ENCODE measurements at regions not wholly inside any gene's neighbourhood (a gene's known extent, or its start where the extent isn't known, plus 50 kb on each side); places are given as distances from the start of the nearest gene placed in this dataset.
"Not testable (repeated sequence)": the region's sequence is repeated elsewhere in the genome, so short reads cannot be mapped to it uniquely, and the experiment has no call there.

DNA sequence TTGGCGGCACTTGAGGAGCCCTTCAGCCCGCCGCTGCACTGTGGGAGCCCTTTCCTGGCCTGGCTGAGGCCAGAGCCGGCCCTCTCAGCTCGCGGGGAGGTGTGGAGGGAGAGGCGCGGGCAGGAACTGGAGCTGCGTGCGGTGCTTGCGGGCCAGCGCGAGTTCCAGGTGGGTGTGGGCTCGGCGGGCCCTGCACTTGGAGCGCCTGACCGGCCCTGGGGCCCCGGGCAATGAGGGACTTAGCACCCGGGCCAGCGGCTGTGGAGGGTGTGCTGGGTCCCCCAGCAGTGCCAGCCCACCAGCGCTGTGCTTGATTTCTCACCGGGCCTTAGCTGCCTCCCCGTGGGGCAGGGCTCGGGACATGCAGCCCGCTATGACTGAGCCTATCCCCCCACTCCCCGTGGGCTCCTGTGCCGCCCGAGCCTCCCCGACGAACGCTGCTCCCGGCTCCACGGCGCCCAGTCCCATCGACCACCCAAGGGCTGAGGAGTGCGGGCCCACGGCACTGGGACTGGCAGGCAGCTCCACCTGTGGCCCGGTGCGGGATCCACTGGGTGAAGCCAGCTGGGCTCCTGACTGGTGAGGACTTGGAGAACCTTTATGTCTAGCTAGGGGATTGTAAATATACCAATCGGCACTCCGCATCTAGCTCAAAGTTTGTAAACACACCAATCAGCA, 167.6 kb downstream of the SOX4 start:
- DNase-seq; intact Hi-C loops (cut with DNase I): not testable (repeated sequence)

DNA sequence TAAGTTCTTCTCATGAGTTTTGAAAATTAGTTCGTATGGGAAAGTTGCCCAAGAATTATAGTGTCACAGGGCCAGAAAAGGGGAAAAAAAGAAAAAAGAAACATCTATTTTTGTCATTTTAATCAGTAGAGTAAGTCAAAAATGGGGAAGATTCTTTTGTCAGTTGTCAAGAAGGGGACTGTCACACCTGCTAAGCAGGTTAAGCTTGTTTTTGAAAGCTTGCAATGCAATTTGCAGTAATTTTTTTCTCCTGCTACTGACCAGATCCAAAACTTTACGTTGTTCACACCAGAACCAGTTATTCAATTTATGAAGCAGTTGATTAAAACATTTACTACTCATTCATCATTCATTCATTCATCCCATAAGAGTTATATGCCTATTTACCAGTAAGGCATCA, 171.4 kb downstream of the SOX4 start:
- DNase-seq, result no peak
- intact Hi-C loops (cut with DNase I), result no loop called here

DNA sequence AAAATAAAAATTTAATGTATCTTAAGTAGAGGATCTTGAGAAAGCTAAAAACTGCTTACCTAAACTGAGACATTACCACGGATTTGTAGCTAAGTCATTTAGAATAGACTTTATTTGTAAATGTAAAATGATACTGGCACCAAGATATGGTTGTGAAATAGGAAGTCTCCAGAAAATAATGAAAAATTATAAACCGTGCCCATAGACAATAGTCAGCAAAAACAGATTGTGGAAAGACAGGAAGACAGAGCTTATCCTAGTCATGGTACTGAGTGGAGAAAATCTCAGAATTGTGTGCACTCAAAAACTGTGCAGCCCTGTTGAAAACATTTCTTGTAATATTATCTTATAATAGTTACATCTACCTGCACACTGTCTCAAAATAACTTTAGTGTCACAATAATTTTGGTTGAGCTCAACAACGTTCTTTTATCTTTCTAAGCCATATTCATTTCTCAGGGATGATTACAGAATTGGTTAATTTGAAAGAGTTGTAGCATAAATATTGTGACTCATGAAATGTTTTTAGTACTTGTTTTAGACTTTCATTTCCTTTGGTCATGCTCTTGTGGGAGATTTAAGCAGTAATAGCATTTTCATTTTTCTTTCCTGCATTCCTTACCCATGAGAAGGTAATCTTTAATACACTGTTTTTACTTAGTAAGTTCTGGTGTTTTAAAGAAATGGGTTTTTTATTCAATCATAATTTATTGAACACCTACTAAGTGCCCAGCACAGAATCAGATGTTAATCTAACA, 174.5 kb downstream of the SOX4 start:
- no peak for DNase-seq
- intact Hi-C loops (cut with DNase I), result no loop called here

DNA sequence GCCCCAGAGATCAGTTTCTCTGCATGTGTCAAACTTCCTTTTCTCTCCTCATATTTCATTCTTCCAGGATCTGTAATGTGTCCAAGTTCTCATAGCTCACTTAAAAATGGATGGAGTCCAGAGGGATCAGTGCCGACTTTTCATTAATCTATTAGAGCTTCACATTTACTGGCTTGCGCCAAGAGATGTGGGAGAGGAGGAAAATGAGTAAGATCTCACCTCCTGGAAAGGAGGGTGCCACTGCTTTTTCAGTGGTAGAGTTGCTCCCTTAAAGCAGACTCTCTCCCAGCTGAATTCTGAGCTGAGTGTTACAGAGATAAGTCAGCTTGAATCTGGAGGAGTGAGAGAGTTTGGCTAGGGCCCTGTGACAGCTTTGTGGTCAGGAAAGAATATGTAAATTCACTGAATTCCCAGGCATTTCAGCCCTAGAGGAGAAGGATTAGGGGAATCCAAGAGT, 175.9 kb downstream of the SOX4 start:
- DNase-seq, result no peak
- intact Hi-C loops (cut with DNase I), result no loop called here

DNA sequence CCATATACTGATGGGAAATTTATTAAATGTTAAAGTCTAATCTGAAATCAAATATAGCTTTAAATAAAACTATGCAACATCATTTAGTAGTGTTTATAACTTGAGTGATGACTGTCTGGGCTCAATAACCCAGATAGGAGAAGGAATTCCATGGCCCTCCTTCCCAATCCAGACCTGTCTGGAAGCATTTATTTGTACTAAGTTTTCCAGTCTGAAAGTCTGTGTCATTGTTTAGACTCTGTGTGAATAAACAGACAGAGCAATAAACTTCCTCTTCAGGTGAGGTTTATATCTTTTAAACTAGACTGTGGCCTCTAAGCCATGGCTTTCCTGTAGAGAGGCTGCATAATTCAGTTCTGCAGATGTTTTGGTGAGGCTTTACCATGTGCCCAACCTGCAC, 176.4 kb downstream of the SOX4 start:
- intact Hi-C loops (cut with DNase I), result no loop called here
- DNase-seq, result no peak

DNA sequence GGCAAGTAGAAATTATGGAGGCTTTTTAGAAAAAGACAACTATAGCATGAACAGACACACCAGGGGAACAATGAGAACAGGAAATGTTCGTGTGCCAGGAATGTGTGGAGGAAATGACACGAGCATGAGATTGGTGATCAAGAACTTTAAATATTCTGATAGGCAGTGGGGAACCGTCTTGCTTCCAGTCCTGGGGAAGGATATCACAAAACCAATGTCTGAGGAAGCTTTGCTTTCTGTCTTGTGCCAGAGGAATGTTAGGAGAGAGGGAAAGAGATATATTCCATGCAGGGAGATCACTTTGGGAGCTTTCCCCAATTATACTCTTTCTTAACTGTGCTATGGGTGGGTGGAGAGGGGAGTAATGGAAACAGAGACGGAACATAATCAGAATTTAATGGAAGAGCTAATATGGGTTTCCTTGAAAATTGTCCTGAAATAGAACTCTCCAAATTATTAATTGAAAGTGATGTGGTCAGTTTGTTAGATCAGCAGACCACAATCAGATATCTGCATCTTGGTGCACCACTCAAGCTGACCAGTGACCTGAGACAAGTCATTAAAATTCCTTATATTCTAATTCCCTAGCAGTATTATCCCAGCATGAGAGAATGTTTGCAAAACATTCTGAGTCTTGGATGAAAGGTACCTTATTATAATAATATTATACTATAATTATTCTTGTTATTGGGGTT, 178.2 kb downstream of the SOX4 start:
- intact Hi-C loops (cut with DNase I), result no loop called here
- DNase-seq, result no peak

DNA sequence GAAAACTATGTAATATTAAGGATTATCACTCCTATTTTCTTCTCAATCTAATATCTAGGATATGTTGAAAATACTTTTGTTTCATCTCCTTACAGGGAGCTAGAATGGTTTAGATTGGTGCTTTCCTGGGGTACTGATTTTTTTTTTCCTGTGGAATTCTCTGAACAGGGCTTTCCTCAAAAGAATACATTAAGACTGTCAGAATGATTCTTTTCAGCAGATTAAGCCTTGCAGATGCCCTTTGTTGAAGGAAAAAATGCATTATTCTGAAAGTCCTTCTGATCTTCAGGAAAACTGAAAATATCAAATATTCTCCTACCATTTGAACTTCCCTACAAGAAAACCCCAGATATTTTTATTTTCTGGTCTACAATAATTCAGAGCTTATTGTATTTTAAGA, 178.9 kb downstream of the SOX4 start:
- intact Hi-C loops (cut with DNase I), result no loop called here

DNA sequence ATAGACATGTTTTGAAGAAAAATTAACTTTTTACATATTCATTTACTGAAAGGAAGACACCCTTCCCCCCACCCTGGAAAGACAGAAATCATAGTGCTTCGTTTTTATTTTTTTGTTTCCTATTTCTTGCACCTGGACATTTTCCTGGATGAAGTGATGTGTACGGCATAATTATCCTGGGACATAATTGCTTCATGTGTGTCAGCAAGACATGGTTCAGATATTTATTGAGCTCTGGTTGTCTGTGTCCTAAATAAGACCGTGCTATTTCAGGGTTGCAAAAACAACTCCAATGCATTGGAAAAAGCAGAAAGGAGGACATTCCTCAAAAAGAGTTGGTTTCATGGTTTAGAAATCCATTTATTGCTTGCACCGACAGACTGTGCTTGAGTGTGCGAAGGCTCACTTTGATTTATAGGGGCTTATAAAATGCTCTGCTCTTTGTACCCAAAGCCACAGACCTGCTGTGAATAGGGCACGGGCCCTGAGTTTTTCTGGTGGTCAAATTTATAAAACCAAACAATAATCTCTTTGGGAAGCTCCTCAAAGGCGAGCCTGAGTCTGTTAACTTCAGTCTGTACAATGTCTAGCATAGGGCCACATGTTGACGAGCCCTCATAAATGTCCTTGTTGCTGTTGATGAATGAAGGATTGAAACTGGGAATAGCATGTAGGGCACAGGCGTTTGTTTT, 179.5 kb downstream of the SOX4 start:
- intact Hi-C loops (cut with DNase I), result no loop called here
- no peak for DNase-seq

More for the DNA sequence above, 178.9 kb downstream of the SOX4 start:
- DNase-seq, result no peak

DNA sequence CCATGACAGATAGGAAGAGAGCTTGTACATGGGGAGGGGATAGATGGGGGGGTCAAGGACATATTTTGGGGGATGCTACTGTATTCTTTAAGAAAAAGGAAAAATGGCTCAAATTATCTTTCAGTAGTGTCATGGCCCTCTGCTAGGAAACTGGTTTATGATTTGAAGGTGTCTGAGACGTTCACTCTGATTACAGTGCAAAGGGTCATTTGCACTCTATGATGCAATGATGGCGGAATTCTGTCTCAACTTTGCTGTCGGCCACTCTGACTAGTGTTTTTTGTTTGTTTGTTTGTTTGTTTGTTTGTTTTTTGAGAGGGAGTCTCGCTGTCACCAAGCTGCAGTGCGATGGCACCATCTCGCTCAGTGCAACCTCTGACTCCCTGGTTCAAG, 180.0 kb downstream of the SOX4 start:
- intact Hi-C loops (cut with DNase I), result no loop called here
- DNase-seq, result no peak

DNA sequence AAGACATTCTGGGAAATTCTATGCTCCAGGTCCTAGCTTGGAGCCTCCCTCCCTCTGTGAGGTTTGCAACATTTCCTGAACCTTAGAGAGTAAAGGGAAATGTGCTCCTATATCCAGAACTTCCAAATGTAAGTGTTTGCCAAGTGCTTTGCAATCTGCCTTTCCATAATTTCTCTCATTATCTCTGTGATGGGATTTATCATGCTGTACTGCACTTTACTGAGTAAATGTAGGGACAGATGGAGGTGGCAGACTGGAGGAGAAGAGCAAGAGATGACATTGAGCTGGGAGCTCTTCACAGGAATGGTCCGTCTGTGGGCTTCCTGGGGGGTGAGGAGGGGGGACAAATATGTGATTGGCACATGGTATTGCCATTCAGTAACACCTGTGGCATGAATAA, 184.3 kb downstream of the SOX4 start:
- no peak for DNase-seq
- intact Hi-C loops (cut with DNase I), result no loop called here

DNA sequence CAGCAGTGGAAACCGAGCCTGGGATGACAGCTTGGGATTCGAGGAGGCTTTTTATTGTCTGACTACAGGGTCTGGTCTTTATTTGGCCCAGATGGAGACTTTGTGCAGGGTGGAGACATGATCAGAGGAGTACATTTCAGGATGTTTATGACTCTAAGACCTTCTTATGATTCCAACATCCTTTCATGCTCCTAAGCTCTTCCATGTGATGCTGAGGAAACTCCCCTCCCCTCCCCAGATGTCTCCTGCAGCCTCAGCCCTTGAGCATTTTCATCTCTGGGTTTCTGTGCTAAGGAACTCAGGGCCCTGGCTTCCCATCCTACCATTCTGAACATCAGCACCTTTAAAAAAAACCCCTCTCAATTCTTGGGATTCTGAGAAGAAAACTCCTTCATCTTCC, 186.6 kb downstream of the SOX4 start:
- no peak for DNase-seq
- intact Hi-C loops (cut with DNase I), result no loop called here

DNA sequence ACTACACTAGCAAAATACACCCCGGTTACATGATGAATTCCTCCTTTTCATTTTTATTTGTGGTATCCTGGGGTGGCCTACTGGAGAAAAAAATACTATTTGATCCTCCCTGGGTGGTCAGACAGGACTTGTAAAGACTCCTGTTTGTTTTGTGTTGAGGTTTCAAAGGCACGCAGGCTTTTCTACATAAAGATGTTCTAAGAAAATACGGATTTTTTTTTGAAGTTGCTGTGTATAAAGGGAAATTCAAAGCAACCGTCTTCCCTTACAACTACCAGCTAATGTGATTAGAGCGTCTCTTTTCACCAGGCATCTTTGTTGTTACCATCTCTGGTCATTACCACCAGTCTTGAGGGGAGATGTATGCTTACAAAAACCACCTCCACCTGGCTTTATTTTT, 187.1 kb downstream of the SOX4 start:
- no peak for DNase-seq
- intact Hi-C loops (cut with DNase I), result no loop called here

DNA sequence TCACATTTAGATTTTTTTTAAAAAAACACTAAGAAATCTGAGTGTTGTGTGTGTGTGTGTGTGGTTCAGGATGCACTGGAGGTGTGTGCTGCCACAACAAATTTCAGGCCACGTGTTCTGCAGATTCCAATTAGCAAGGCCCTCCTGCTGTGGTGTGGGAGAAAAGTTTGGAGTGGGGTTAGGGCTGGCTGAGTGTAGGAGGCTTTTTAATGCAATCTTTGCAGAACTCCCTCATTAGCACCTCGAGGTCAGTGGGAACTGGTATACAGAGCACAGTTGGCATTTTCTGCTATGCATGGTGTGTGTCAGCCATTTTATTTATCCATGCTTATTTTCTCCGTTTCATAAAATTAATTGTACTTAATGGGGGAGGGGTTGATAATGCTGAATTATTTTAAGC, 187.6 kb downstream of the SOX4 start:
- intact Hi-C loops (cut with DNase I), result no loop called here
- DNase-seq, result no peak

DNA sequence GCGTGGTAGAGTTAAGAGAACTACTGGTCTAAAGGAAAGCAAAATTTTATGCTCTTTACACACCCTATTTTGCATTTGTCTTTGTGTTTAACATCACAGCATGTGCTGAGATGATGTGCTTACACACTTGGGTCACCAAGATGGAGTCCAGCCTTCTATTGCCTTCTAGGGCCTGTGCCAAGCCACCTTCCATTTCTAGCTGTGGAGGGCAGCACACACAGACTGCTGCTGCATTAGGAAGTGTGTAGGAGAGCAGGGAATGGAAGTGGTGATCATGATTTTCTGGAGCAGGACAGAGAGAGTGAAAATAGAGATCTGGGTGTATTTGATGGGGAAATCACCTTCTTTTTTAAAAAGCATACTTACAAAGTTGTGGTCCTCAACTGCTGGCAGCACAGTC, 191.6 kb downstream of the SOX4 start:
- DNase-seq, result no peak
- intact Hi-C loops (cut with DNase I), result no loop called here

DNA sequence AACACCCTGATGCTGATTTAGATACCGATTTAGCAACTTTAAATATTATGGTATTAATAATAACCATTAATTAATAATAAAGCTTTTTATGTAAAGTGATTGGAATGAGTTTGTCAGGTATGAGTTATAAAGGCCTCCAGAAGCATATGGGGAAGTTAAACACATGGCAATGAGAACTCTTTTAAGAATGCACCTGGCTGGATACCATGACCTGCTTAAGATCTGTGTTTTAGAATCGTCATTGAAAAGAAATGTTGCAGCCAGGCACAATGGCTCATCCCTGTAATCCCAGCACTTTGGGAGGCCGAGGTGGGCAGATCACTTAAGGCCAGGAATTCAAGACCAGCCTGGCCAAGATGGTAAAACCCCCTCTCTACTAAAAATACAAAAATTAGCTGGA, 197.5 kb downstream of the SOX4 start:
- intact Hi-C loops (cut with DNase I), result no loop called here
- no peak for DNase-seq

DNA sequence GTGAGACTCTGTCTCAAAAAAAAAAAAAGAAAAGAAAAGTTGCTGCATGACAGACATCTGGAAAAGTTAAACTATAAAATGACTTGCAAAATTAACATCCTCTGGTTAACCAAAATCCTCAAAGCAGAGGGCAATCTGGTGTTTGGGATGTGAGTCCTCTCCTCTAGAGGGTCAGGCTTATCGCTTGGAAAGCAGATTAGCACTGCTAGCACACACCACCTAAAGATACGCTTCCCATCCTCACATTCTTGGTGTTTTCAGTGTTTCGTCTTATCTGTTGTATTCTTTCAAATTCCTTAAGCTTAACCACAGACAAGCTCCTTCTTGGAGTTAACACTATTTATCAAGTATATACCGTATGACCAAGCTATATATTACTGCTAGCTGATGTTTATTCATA, 198.0 kb downstream of the SOX4 start:
- intact Hi-C loops (cut with DNase I), result no loop called here
- DNase-seq, result no peak

DNA sequence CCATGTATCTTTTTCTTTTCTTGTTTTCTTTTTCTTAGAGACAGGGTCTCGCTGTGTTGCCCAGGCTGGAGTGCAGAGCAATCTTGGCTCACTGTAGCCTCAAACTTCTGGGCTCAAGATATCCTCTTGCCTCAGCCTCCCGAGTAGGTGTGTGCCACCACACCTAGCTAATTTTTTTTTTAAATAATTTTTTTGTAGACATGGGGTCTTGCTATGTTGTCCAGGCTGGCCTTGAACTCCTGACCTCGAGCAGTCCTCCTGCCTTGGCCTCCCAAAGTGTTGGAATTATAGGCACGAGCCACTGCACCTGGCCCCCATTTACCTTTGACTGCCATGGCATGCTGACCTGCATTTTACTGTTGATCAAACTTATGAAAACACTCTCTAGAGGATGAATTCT, 198.6 kb downstream of the SOX4 start:
- no peak for DNase-seq
- intact Hi-C loops (cut with DNase I), result no loop called here

DNA sequence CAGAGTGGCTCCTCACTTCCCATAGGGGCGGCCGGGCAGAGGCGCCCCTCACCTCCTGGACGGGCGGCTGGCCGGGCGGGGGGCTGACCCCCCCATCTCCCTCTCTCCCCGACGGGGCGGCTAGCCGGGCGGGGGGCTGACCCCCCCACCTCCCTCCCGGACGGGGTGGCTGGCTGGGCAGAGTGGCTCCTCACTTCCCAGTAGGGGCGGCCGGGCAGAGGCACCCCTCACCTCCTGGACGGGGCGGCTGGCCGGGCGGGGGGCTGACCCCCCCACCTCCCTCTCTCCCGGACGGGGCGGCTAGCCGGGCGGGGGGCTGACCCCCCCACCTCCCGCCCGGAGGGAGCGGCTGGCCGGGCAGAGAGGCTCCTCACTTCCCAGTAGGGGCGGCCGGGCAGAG, 203.4 kb downstream of the SOX4 start:
- DNase-seq; intact Hi-C loops (cut with DNase I): not testable (repeated sequence)

DNA sequence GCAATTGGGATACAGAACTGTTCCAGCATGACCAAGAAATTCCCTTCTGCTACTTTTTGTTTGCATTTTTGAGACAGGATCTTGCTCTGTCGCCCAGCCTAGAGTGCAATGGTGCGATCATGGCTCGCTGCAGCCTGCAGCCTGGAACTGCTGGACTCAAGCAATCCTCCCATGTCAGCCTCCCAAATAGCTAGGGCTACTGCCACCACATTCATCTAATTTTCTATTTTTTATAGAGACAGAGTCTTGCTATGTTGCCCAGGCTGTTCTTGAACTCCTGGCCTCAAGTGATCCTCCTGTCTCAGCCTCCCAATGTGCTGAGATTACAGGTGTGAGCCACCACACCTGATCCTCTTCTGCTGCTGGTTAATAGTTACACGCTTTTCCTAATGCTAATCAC, 204.9 kb downstream of the SOX4 start:
- intact Hi-C loops (cut with DNase I), result no loop called here
- no peak for DNase-seq

DNA sequence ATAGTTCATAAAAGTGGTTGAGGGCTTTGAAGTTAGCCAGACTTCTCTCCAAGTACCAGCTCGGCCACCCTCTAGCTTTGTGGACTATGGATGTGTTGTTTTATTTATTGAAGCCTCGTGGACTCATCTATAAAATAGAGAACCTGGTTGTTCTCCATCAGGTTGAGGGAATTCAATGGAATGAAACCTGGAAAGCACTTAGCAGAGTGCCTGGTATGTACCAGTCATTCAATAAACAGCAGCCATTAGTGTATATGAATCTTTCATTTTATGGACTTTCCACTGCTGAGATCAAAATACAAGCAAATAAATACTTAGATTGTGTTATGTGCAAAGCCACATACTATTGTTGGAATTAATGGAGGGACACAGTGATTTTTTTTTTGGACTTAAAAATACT, 206.8 kb downstream of the SOX4 start:
- intact Hi-C loops (cut with DNase I), result no loop called here
- DNase-seq, result no peak

All from head of caudate nucleus (tissue), 42 donors.